Epidermal melanocyte (primary cell): ENCODE measurements at regions not wholly inside any gene's neighbourhood (a gene's known extent, or its start where the extent isn't known, plus 50 kb on each side); places are given as distances from the start of the nearest gene placed in this dataset.

ENCODE experiments used
- DNase-seq: peaks from one replicate; pipeline ENCODE4 v3.0.0; 2011; ENCODE audit warnings: low spot score; ENCODE audit not compliant: insufficient read length

DNA sequence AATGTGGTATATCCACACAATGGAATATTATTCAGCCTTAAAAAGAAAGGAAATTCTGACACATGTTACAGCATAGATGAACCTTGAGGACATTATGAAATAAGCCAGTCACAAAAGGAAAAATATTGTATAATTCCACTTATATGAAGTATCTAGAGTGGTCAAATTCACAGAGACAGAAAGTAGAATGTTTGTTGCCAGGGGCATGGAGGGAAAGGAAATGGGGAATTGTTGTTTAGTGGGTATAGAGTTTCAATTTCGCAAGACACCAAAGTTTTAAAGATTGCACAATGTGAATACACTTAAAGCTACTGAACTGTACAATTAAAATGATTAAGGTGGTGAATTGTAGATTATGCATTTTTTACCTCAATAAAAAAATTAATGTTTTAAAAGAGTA, 92.9 kb downstream of the TXNL1 start:
- no peak for DNase-seq

- no peak for DNase-seq
Observed at GRCh38 chr18:56542476-56542875, 95.9 kb downstream of the TXNL1 start.

DNA sequence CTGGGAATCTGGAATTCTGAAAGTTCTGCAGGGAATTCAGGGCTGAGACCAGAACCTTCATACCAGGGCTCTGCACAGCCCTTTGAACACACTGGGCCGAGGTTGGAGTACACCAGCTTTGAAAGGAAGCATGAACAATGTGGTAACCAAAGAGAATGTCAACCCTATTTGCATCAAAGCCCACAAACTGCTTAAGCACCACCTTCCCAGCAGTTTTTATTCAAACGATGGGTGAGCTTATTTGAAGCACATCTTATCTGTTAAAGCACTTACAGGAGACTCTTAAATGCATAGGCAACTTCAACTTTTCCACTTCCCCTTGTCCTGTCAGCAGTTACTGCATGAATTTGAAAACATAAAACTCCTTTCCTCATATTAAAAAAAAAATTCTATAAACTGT, 96.6 kb downstream of the TXNL1 start:
- DNase-seq: no peak

- no peak for DNase-seq
Observed at GRCh38 chr18:56541340-56541739, 97.1 kb downstream of the TXNL1 start.

GRCh38 chr18:56538746-56539145, 99.6 kb downstream of the TXNL1 start:
- DNase-seq: no peak

DNA sequence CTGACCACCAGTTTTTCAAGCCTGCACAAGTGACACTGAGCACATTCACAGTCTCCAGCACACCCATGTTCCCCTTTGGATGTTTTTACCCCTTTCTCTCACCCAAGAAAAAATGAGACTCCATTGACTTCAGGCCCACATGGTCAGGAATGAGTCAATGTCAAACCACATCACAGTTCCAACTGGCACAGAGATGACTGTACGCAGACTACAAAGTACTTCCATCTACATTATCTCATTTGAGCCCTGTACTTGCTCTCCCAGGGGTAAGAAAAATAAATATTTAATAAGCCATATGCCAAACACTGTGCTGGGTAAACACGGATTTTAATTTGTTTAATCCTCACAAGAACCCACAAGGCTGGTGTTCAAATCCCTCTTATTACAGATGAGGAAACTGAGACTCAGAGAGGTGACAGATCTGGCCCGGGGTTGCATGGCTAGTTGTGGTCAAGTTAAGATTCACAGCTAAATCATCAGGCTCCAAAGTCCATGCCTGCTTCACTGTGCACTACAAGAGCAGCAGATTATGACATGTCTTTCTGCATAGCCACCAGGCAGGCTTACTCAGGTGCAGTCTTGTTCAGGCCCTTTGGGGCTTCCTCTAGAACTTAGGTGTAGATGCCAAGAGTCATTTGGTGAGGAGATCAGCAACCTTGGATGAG, 106.1 kb downstream of the TXNL1 start:
- DNase-seq: no peak

GRCh38 chr18:56522816-56523215, 115.6 kb downstream of the TXNL1 start:
- no peak for DNase-seq

GRCh38 chr18:56521263-56521662, 117.1 kb downstream of the TXNL1 start:
- DNase-seq: no peak

DNA sequence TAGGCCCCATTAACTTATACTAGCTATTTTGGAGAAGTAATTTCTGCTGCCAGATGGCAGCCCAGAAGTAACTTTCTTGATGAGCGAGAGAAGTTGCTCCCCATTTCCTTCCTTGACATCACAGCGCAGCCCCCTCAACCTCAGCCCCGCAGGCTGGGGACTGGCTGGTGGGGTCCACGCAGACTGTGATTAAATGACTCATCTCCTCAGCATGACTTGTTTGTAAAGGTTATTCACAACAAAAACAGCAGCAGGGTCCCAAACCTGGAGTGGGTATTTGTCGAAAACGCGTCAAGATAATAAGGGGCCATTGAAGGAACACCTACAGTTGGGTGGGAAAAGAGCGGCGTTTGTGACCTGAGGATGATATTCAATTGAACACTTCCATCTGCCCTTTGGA, 120.6 kb downstream of the TXNL1 start:
- no peak for DNase-seq

DNA sequence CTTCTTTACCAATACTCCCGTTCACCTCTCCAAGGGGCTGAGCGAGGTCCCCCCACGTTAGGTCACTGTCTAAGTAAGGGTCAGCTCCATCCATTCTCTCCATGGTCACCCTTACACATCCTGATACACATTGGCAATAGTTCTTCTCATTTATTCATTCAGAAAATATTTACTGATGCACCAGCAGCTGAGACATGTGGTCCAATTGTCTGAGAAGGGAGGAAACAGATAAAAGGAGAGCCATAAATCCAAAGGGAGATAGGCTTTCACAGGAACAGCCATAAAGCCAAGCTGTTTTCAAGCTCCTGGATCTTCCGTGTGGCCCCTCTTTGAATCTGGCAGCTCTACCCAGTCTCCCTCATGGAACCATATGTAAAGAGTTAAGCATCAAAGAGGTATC, 121.2 kb downstream of the TXNL1 start:
- no peak for DNase-seq

- DNase-seq: no peak
Observed at GRCh38 chr18:56516789-56517188, 121.6 kb downstream of the TXNL1 start.

GRCh38 chr18:56515522-56515921, 122.9 kb downstream of the TXNL1 start:
- DNase-seq: no peak

GRCh38 chr18:56511996-56512395, 126.4 kb downstream of the TXNL1 start:
- no peak for DNase-seq

DNA sequence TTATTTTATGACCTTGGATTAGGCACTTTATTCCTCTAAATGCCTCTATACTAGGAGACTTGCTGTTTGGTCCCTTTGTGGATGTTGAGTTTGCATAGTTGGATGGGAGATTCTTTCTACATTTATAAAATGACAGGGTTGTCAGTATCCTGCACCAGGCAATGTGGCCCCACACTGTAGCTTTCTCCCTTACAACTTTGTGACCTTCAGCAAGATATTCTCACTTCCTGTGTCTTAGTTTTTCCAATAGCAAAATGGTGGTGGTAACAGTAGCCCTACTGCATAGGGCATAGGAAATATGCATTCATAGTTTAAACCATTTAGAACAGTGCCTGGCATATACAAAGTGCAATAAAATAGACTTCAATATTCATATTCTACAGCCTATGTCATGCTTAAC, 128.3 kb downstream of the TXNL1 start:
- no peak for DNase-seq

GRCh38 chr18:56509656-56510055, 128.7 kb downstream of the TXNL1 start:
- no peak for DNase-seq

- DNase-seq: no peak
Observed at GRCh38 chr18:56508370-56509036, 129.9 kb downstream of the TXNL1 start.

GRCh38 chr18:56505971-56506370, 132.4 kb downstream of the TXNL1 start:
- DNase-seq: no peak

GRCh38 chr18:56505293-56505692, 133.1 kb downstream of the TXNL1 start:
- DNase-seq: no peak

GRCh38 chr18:56501896-56502295, 136.5 kb downstream of the TXNL1 start:
- no peak for DNase-seq

GRCh38 chr18:56495884-56496283, 142.5 kb downstream of the TXNL1 start:
- no peak for DNase-seq

DNA sequence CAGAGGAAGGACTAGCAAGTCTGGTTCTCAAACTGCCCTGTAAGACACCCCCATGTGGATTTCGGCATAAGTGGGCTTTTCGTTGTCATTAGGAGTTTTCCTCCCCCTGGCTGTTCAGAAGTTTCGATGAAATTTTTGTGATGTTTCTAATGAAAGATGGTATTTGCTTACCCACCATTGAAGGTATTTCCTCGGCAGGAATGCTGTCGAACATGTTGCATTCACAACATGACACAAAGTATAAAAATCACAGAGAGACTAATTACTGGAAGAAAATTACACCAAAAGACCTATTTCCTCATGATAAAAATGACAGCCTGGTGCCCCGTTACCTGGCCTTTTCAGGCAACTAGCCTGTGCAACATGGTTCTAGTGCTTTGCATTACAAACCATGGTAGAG, 144.9 kb downstream of the TXNL1 start:
- DNase-seq: no peak

- no peak for DNase-seq
Observed at GRCh38 chr18:56492136-56492535, 146.3 kb downstream of the TXNL1 start.

GRCh38 chr18:56490942-56491341, 147.4 kb downstream of the TXNL1 start:
- DNase-seq: no peak
